Activated T-helper 1 cell treated with anti-CD3 and anti-CD28 coated beads, Interleukin-12 subunit alpha, Interleukin-12 subunit beta, Interleukin-2, Interleukin-4 antibody, amounts not matched to agents 30 ng/mL and 10 ng/mL and 1 ng/mL, durations not matched to agents 14 hours and 24 hours and 36 hours (primary cell): ENCODE measurements at regions not wholly inside any gene's neighbourhood (a gene's known extent, or its start where the extent isn't known, plus 50 kb on each side); places are given as distances from the start of the nearest gene placed in this dataset.
"Not testable (repeated sequence)": the region's sequence is repeated elsewhere in the genome, so short reads cannot be mapped to it uniquely, and the experiment has no call there.

Source experiments
- DNase-seq: peaks from one replicate; pipeline ENCODE4 v3.0.0; 2021; ENCODE audit warnings: low spot score
- H3K27ac Mint-ChIP-seq: one replicate; pipeline ENCODE4 v1.8.0; 2021; ENCODE audit warnings: mild to moderate bottlenecking, mixed read lengths
- H3K27me3 Mint-ChIP-seq: one replicate; pipeline ENCODE4 v1.8.0; 2022; ENCODE audit warnings: mild to moderate bottlenecking, moderate library complexity, mixed read lengths; ENCODE audit not compliant: insufficient read depth
- H3K36me3 Mint-ChIP-seq: one replicate; pipeline ENCODE4 v1.8.0; 2021; ENCODE audit warnings: low read depth, mixed read lengths
- H3K4me1 Mint-ChIP-seq: one replicate; pipeline ENCODE4 v1.8.0; 2021; ENCODE audit warnings: low read depth, mixed read lengths
- H3K4me3 Mint-ChIP-seq: one replicate; pipeline ENCODE4 v1.8.0; 2021; ENCODE audit warnings: mild to moderate bottlenecking, moderate library complexity, mixed read lengths
- H3K9me3 Mint-ChIP-seq: one replicate; pipeline ENCODE4 v1.8.0; 2021; ENCODE audit warnings: mixed read lengths
- intact Hi-C: fragments of 100-400 bp; cut with micrococcal nuclease; formaldehyde crosslinking; loops from one replicate; pipeline ENCODE4 v1.15.1; 2024

DNA sequence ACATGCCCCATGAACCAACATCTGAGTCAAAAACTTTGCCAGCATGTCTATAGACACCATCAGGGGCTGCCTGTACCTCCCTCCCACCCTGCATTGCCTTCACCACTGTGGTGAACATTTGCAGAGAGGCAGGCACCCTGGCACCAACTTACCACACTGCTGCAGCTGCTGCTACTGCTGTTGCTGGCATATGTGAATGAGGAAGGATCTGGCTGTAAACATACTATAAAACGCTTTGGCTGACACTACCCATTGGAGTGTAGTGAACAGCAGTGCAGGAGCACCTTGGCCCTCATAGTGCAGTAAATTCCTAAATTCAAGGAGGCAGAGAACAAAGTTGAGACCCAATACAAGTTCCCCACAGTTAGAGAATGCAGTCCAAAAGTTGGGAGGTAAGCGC is 90.6 kb upstream of the SPIN4 start:
- no peak overlapping the region for H3K4me3 Mint-ChIP-seq
- H3K27ac Mint-ChIP-seq = no peak overlapping the region
- peaks cover 16% of the 10 kb centered on the region for H3K9me3 Mint-ChIP-seq
- no peaks in the 10 kb centered on the region for H3K36me3 Mint-ChIP-seq
- H3K4me1 Mint-ChIP-seq = no peaks in the 10 kb centered on the region
- no peak for DNase-seq
- H3K27me3 Mint-ChIP-seq = no peaks in the 10 kb centered on the region
- intact Hi-C loops = no loop called here

DNA sequence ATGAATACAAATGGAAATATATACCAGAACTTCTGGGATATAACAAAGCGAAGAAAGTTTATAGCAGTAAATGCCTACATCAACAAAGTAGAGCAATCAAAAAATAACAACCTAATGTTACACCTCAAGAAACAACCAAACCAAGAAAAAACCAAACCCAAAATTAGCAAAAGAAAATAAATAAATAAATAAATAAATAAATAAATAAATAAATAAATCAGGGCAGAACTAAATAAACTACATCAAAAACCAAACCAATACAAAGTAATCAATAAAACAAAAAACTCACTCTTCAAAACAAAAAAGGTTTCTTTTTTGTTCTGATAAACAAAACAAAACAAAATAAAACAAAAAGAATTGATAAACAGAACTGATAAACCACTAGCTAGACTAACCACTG is 88.4 kb upstream of the SPIN4 start:
- Mint-ChIP-seq H3K36me3 (no peaks in the 10 kb centered on the region), H3K27ac (no peak overlapping the region), H3K9me3 (peaks cover 16% of the 10 kb centered on the region), H3K27me3 (no peaks in the 10 kb centered on the region), H3K4me1 (no peaks in the 10 kb centered on the region), H3K4me3 (no peak overlapping the region)
- DNase-seq = no peak
- intact Hi-C loops = no loop called here

DNA sequence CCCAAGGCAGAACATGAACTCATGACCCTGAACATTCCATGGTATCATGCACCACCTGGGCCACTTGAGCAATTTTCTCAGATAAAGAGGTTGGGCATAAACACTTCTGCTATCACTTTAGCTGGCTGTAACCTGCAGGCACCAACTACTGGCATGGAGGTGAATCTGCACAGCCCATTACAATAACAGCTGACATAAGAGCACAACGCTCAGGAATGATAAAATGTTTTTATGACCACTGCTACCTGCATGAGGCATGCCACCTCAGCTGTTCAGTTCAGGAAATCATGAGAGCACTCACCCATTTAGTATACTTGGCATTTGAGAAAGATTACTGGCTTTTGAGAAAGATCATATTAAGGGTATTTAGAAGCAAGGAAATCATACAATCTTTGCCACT is 85.7 kb upstream of the SPIN4 start:
- Mint-ChIP-seq H3K27me3 (no peaks in the 10 kb centered on the region), H3K9me3 (peaks cover 19% of the 10 kb centered on the region), H3K4me3 (no peak overlapping the region), H3K36me3 (no peaks in the 10 kb centered on the region), H3K4me1 (no peaks in the 10 kb centered on the region), H3K27ac (no peak overlapping the region)
- intact Hi-C loops = no loop called here
- DNase-seq = no peak

DNA sequence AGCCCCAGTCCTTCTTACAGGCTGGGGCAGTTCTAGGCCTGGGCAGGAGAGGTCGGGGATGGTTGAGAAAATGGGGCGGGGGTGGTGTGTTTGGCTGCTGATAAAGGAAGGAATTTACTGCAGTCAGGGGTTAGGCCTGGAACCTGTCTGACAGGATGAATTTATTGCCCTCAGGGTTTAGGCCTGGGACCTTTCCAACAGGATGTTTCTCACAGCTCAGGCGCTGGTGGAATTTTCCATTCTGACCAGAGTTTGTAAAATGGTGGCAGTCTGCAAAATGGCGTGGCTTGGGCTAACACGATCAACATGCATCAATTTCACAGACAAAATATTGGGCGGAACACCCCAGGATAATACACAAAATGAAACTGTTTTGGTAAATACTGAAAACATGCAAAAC is 83.5 kb upstream of the SPIN4 start:
- no peak for DNase-seq
- no peak overlapping the region for H3K4me3 Mint-ChIP-seq
- intact Hi-C loops = no loop called here
- no peaks in the 10 kb centered on the region for H3K4me1 Mint-ChIP-seq
- H3K9me3 Mint-ChIP-seq = peaks cover 14% of the 10 kb centered on the region
- no peaks in the 10 kb centered on the region for H3K36me3 Mint-ChIP-seq
- H3K27ac Mint-ChIP-seq = no peak overlapping the region
- no peaks in the 10 kb centered on the region for H3K27me3 Mint-ChIP-seq

GRCh38 chrX:63434206-63434605 is 83.1 kb upstream of the SPIN4 start:
- intact Hi-C loops = no loop called here
- H3K9me3 Mint-ChIP-seq = peaks cover 14% of the 10 kb centered on the region
- H3K4me3 Mint-ChIP-seq = no peak overlapping the region
- no peaks in the 10 kb centered on the region for H3K4me1 Mint-ChIP-seq
- H3K27ac Mint-ChIP-seq = no peak overlapping the region
- no peak for DNase-seq
- no peaks in the 10 kb centered on the region for H3K36me3 Mint-ChIP-seq
- H3K27me3 Mint-ChIP-seq = no peaks in the 10 kb centered on the region

GRCh38 chrX:63430026-63430425 is 78.9 kb upstream of the SPIN4 start:
- peaks cover 14% of the 10 kb centered on the region for H3K9me3 Mint-ChIP-seq
- intact Hi-C loops = no loop called here
- no peaks in the 10 kb centered on the region for H3K27me3 Mint-ChIP-seq

DNA sequence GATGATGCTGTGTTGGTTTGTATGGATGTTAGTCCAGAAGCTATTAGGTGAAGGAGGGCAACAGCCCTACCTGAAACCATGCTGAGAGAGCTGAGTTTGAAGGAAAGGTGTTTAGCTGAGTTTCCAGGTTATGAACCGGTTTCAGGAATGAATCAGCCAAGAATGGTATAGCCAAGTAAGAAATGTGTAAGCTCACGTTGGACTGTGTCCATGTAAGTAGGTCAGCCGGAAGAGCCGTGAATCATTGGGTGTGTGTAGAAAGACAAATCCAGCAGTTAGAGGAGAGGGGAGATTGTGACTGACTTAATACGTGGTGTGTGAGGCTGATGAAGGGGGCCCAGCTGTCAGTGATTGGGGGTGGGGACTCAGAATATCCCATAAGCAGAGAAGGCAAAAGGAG is 77.2 kb upstream of the SPIN4 start:
- DNase-seq = no peak
- peaks cover 9% of the 10 kb centered on the region for H3K9me3 Mint-ChIP-seq
- H3K4me1 Mint-ChIP-seq = no peaks in the 10 kb centered on the region
- no peak overlapping the region for H3K27ac Mint-ChIP-seq
- H3K36me3 Mint-ChIP-seq = no peaks in the 10 kb centered on the region
- intact Hi-C loops = no loop called here
- H3K27me3 Mint-ChIP-seq = no peaks in the 10 kb centered on the region
- H3K4me3 Mint-ChIP-seq = no peak overlapping the region

More at GRCh38 chrX:63430026-63430425, 78.9 kb upstream of the SPIN4 start:
- H3K4me1 Mint-ChIP-seq = no peaks in the 10 kb centered on the region
- H3K36me3 Mint-ChIP-seq = no peaks in the 10 kb centered on the region
- no peak overlapping the region for H3K27ac Mint-ChIP-seq
- no peak for DNase-seq
- no peak overlapping the region for H3K4me3 Mint-ChIP-seq

GRCh38 chrX:63426519-63426918 is 75.4 kb upstream of the SPIN4 start:
- peaks cover 3% of the 10 kb centered on the region for H3K9me3 Mint-ChIP-seq
- H3K27ac Mint-ChIP-seq = no peak overlapping the region
- no peaks in the 10 kb centered on the region for H3K36me3 Mint-ChIP-seq
- no peak overlapping the region for H3K4me3 Mint-ChIP-seq
- H3K4me1 Mint-ChIP-seq = no peaks in the 10 kb centered on the region
- no peaks in the 10 kb centered on the region for H3K27me3 Mint-ChIP-seq
- DNase-seq = no peak
- intact Hi-C loops = no loop called here

GRCh38 chrX:63424063-63424462 is 72.9 kb upstream of the SPIN4 start:
- Mint-ChIP-seq H3K4me1 (no peaks in the 10 kb centered on the region), H3K27ac (no peak overlapping the region), H3K36me3 (no peaks in the 10 kb centered on the region), H3K4me3 (no peak overlapping the region), H3K9me3 (peaks cover 3% of the 10 kb centered on the region), H3K27me3 (no peaks in the 10 kb centered on the region)
- intact Hi-C loops = no loop called here
- no peak for DNase-seq

DNA sequence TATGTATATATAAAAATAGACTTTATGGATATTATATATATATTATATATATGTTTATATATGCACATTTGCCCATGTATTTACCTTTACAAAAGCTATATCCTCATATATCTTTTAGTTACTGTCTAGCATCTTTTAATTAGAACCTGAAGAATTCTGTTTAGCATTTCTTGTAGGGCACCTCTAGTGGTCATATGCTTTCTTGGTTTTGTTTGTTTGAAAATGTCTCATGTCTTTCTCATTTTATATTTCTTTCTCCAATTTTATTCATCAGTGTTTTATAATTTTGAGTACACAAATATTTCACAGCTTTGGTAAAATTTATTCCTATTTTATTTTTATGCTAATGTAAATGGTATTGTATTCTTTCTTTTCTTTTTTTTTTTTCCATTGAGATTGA is 70.3 kb upstream of the SPIN4 start:
- intact Hi-C loops = no loop called here
- Mint-ChIP-seq H3K4me1 (no peaks in the 10 kb centered on the region), H3K27ac (no peak overlapping the region), H3K4me3 (no peak overlapping the region), H3K36me3 (no peaks in the 10 kb centered on the region), H3K9me3 (peaks cover 3% of the 10 kb centered on the region), H3K27me3 (no peaks in the 10 kb centered on the region)
- DNase-seq = no peak

DNA sequence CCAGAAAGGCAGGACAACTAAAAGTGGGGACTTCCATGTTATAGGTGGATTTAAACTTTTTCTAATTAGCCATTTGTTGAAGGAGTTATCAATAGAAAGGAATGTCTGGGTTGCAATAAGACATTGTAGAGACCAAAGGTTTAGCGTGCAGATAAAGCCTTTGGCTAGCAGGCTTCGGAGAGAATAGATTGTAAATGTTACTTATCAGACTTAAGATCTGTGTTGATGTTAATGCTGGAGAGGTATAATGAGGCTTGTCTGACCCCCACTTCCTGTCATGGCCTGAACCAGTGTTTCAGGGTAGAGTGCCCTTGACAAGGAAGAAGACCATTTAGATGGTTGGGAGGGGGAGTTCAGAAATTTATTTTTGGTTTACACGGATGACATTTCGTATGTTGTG is 67.1 kb upstream of the SPIN4 start:
- no peak overlapping the region for H3K27ac Mint-ChIP-seq
- peaks cover under 1% of the 10 kb centered on the region for H3K9me3 Mint-ChIP-seq
- H3K27me3 Mint-ChIP-seq = no peaks in the 10 kb centered on the region
- H3K36me3 Mint-ChIP-seq = no peaks in the 10 kb centered on the region
- intact Hi-C loops = no loop called here
- no peak for DNase-seq
- no peak overlapping the region for H3K4me3 Mint-ChIP-seq
- H3K4me1 Mint-ChIP-seq = no peaks in the 10 kb centered on the region

DNA sequence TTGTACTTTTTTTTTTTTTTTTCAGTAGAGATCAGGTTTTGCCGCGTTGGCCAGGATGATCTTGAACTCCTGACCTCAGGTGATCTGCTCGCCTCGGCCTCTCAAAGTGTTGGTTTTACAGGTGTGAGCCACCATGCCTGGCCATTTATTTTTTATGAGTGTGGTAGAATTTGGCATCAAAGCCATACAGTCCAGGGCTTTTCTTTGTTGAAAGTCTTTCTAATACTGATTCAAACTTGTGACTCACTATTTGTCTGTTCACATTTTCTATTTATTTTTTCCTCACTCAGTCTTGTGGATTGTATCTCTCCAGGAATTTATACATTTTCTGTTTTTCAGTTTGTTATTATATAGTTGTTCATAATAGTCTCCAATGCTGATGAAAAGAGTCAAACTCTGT is 66.5 kb upstream of the SPIN4 start:
- intact Hi-C loops = no loop called here
- no peaks in the 10 kb centered on the region for H3K36me3 Mint-ChIP-seq
- no peaks in the 10 kb centered on the region for H3K9me3 Mint-ChIP-seq
- no peaks in the 10 kb centered on the region for H3K27me3 Mint-ChIP-seq
- no peaks in the 10 kb centered on the region for H3K4me1 Mint-ChIP-seq
- no peak overlapping the region for H3K4me3 Mint-ChIP-seq
- no peak for DNase-seq
- H3K27ac Mint-ChIP-seq = no peak overlapping the region

DNA sequence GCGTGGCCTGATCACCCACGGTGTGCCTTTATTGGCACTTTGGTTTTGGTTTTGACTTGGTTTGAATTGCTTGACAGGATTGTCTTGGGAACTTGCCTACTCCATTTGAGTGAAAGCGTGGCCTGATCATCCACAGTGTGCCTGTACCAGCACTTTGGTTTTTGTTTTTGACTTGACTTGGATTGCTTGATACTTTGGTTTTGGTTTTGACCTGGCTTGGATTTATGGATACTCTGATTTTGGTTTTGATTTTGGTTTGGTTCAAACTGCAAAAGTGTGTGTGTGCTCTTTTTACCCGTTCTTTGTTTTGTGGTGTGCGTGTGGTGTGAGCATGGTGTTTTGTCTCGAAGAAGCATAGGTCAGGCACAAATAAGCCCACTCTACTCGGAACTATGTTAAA is 58.8 kb upstream of the SPIN4 start:
- H3K4me1 Mint-ChIP-seq, intact Hi-C loops, H3K27ac Mint-ChIP-seq, H3K36me3 Mint-ChIP-seq, H3K9me3 Mint-ChIP-seq, H3K4me3 Mint-ChIP-seq, DNase-seq, H3K27me3 Mint-ChIP-seq: not testable (repeated sequence)

GRCh38 chrX:63408050-63408449 is 56.9 kb upstream of the SPIN4 start:
- no peaks in the 10 kb centered on the region for H3K27me3 Mint-ChIP-seq

More at GRCh38 chrX:63408050-63408449, 56.9 kb upstream of the SPIN4 start:
- intact Hi-C loops = no loop called here
- Mint-ChIP-seq H3K36me3 (no peaks in the 10 kb centered on the region), H3K27ac (no peak overlapping the region), H3K9me3 (no peaks in the 10 kb centered on the region), H3K4me3 (no peak overlapping the region), H3K4me1 (no peaks in the 10 kb centered on the region)
- no peak for DNase-seq
